ENCODE measurements at regions not wholly inside any gene's neighbourhood (a gene's known extent, or its start where the extent isn't known, plus 50 kb on each side); places are given as distances from the start of the nearest gene placed in this dataset.

GRCh38 chr7:16040346-16040745, 353.9 kb upstream of the MEOX2 start:
- H3K9me3 Mint-ChIP-seq, result peaks cover 0 to 5% (median 4%) of the 10 kb centered on the region in 3 donors
- ChIA-PET CTCF (no interaction called here), POLR2A (no interaction called here)
- H3K36me3 Mint-ChIP-seq, result no peaks in the 10 kb centered on the region
- no peak overlapping the region for H3K27ac Mint-ChIP-seq
- no peaks in the 10 kb centered on the region for H3K4me1 Mint-ChIP-seq
- Histone ChIP-seq H3K27ac (ENCODE audit: low read length) (no peak overlapping the region), H3K36me3 (ENCODE audit: control insufficient read depth in 2 of 2, extremely low read depth in 1 of 2, insufficient read depth in 1 of 2, low read length in 1 of 2) (no peaks in the 10 kb centered on the region), H3K27me3 (replicated peaks in 1 of 2; ENCODE audit: control insufficient read depth in 2 of 2, extremely low read depth in 1 of 2, insufficient read depth in 2 of 2, low read length in 1 of 2) (no peaks in the 10 kb centered on the region), H3K9me3 (no peaks in the 10 kb centered on the region), H3K4me3 (ENCODE audit: control insufficient read depth in 1 of 2, extremely low read depth in 1 of 2, low read length in 1 of 2) (no peak overlapping the region), H3K4me1 (ENCODE audit: control insufficient read depth in 1 of 2, extremely low read depth in 1 of 2, insufficient read depth in 2 of 2, low read length in 2 of 2) (no peaks in the 10 kb centered on the region)
- no peak for ATAC-seq (replicated peaks in 1 of 4)
- H3K4me3 Mint-ChIP-seq, result no peak overlapping the region
- no peak for DNase-seq
- 96% methylated on average over 5 of the region's 5 CpGs for WGBS (ENCODE audit: insufficient coverage)
- no peaks in the 10 kb centered on the region for H3K27me3 Mint-ChIP-seq

GRCh38 chr7:16038906-16039305, 352.4 kb upstream of the MEOX2 start:
- Histone ChIP-seq H3K36me3 (ENCODE audit: control insufficient read depth in 2 of 2, extremely low read depth in 1 of 2, insufficient read depth in 1 of 2, low read length in 1 of 2) (no peaks in the 10 kb centered on the region), H3K27ac (ENCODE audit: low read length) (no peak overlapping the region), H3K4me1 (ENCODE audit: control insufficient read depth in 1 of 2, extremely low read depth in 1 of 2, insufficient read depth in 2 of 2, low read length in 2 of 2) (no peaks in the 10 kb centered on the region), H3K27me3 (replicated peaks in 1 of 2; ENCODE audit: control insufficient read depth in 2 of 2, extremely low read depth in 1 of 2, insufficient read depth in 2 of 2, low read length in 1 of 2) (no peaks in the 10 kb centered on the region), H3K9me3 (no peaks in the 10 kb centered on the region), H3K4me3 (ENCODE audit: control insufficient read depth in 1 of 2, extremely low read depth in 1 of 2, low read length in 1 of 2) (no peak overlapping the region)
- no peak for ATAC-seq (replicated peaks in 1 of 4)
- H3K36me3 Mint-ChIP-seq, result no peaks in the 10 kb centered on the region
- H3K27me3 Mint-ChIP-seq, result no peaks in the 10 kb centered on the region
- DNase-seq, result no peak
- ChIA-PET POLR2A (no interaction called here), CTCF (no interaction called here)
- WGBS (ENCODE audit: insufficient coverage), result no CpG with 5 or more reads among the region's 3 CpGs
- H3K4me1 Mint-ChIP-seq, result no peaks in the 10 kb centered on the region
- no peak overlapping the region for H3K27ac Mint-ChIP-seq
- no peak overlapping the region for H3K4me3 Mint-ChIP-seq
- peaks cover 0 to 5% (median 4%) of the 10 kb centered on the region in 3 donors for H3K9me3 Mint-ChIP-seq

- Mint-ChIP-seq H3K27me3 (no peaks in the 10 kb centered on the region), H3K4me3 (no peak overlapping the region), H3K27ac (no peak overlapping the region), H3K9me3 (peaks cover 0 to 5% (median 4%) of the 10 kb centered on the region in 3 donors), H3K36me3 (no peaks in the 10 kb centered on the region), H3K4me1 (no peaks in the 10 kb centered on the region)
- DNase-seq, result no peak
- no peak overlapping the region for H3K27ac ChIP-seq (ENCODE audit: low read length)
- ATAC-seq (replicated peaks in 1 of 4), result no peak
- no peaks in the 10 kb centered on the region for H3K4me1 ChIP-seq (ENCODE audit: control insufficient read depth in 1 of 2, extremely low read depth in 1 of 2, insufficient read depth in 2 of 2, low read length in 2 of 2)
- H3K4me3 ChIP-seq (ENCODE audit: control insufficient read depth in 1 of 2, extremely low read depth in 1 of 2, low read length in 1 of 2), result no peak overlapping the region
- 80% methylated on average over 1 of the region's 1 CpG for WGBS (ENCODE audit: insufficient coverage)
- no peaks in the 10 kb centered on the region for H3K9me3 ChIP-seq
- H3K36me3 ChIP-seq (ENCODE audit: control insufficient read depth in 2 of 2, extremely low read depth in 1 of 2, insufficient read depth in 1 of 2, low read length in 1 of 2), result no peaks in the 10 kb centered on the region
- CTCF ChIA-PET, result no interaction called here
- POLR2A ChIA-PET, result no interaction called here
- H3K27me3 ChIP-seq (replicated peaks in 1 of 2; ENCODE audit: control insufficient read depth in 2 of 2, extremely low read depth in 1 of 2, insufficient read depth in 2 of 2, low read length in 1 of 2), result no peaks in the 10 kb centered on the region
These were observed 348.9 kb upstream of the MEOX2 start for GRCh38 chr7:16035392-16035791.

- no peaks in the 10 kb centered on the region for H3K9me3 ChIP-seq
- H3K27ac Mint-ChIP-seq, result no peak overlapping the region
- H3K4me3 Mint-ChIP-seq, result no peak overlapping the region
- peaks cover 0 to 5% (median 4%) of the 10 kb centered on the region in 3 donors for H3K9me3 Mint-ChIP-seq
- CTCF ChIA-PET, result interaction anchor here in 1 of 2 donors (0.6 kb wide), 1 partner anchor 144 kb away, joined by 3 read pairs; no protein-coding TSS in a partner anchor
- POLR2A ChIA-PET, result no interaction called here
- H3K4me1 Mint-ChIP-seq, result no peaks in the 10 kb centered on the region
- H3K36me3 ChIP-seq (ENCODE audit: control insufficient read depth in 2 of 2, extremely low read depth in 1 of 2, insufficient read depth in 1 of 2, low read length in 1 of 2), result no peaks in the 10 kb centered on the region
- H3K36me3 Mint-ChIP-seq, result no peaks in the 10 kb centered on the region
- no peaks in the 10 kb centered on the region for H3K27me3 ChIP-seq (replicated peaks in 1 of 2; ENCODE audit: control insufficient read depth in 2 of 2, extremely low read depth in 1 of 2, insufficient read depth in 2 of 2, low read length in 1 of 2)
- no peaks in the 10 kb centered on the region for H3K27me3 Mint-ChIP-seq
- no peak overlapping the region for H3K27ac ChIP-seq (ENCODE audit: low read length)
- WGBS (ENCODE audit: insufficient coverage), result no CpG with 5 or more reads among the region's 1 CpG
- H3K4me1 ChIP-seq (ENCODE audit: control insufficient read depth in 1 of 2, extremely low read depth in 1 of 2, insufficient read depth in 2 of 2, low read length in 2 of 2), result no peaks in the 10 kb centered on the region
- ATAC-seq (replicated peaks in 1 of 4), result no peak
- no peak for DNase-seq
- no peak overlapping the region for H3K4me3 ChIP-seq (ENCODE audit: control insufficient read depth in 1 of 2, extremely low read depth in 1 of 2, low read length in 1 of 2)
These were observed 348.4 kb upstream of the MEOX2 start for GRCh38 chr7:16034866-16035265.

GRCh38 chr7:16034353-16034752, 347.9 kb upstream of the MEOX2 start:
- no peaks in the 10 kb centered on the region for H3K4me1 Mint-ChIP-seq
- WGBS (ENCODE audit: insufficient coverage), result no CpG with 5 or more reads among the region's 2 CpGs
- DNase-seq (no peak), ATAC-seq (replicated peaks in 1 of 4) (no peak)
- H3K36me3 Mint-ChIP-seq, result no peaks in the 10 kb centered on the region
- H3K27me3 Mint-ChIP-seq, result no peaks in the 10 kb centered on the region
- Histone ChIP-seq H3K27me3 (replicated peaks in 1 of 2; ENCODE audit: control insufficient read depth in 2 of 2, extremely low read depth in 1 of 2, insufficient read depth in 2 of 2, low read length in 1 of 2) (no peaks in the 10 kb centered on the region), H3K4me1 (ENCODE audit: control insufficient read depth in 1 of 2, extremely low read depth in 1 of 2, insufficient read depth in 2 of 2, low read length in 2 of 2) (no peaks in the 10 kb centered on the region), H3K27ac (ENCODE audit: low read length) (no peak overlapping the region), H3K36me3 (ENCODE audit: control insufficient read depth in 2 of 2, extremely low read depth in 1 of 2, insufficient read depth in 1 of 2, low read length in 1 of 2) (no peaks in the 10 kb centered on the region), H3K9me3 (no peaks in the 10 kb centered on the region), H3K4me3 (ENCODE audit: control insufficient read depth in 1 of 2, extremely low read depth in 1 of 2, low read length in 1 of 2) (no peak overlapping the region)
- CTCF ChIA-PET, result interaction anchor here in 1 of 2 donors (0.6 kb wide), 1 partner anchor 143 kb away, joined by 3 read pairs; no protein-coding TSS in a partner anchor
- POLR2A ChIA-PET, result interaction anchor here in 1 of 2 donors (0.6 kb wide), 1 partner anchor 71 kb away, joined by 3 read pairs; no protein-coding TSS in a partner anchor
- no peak overlapping the region for H3K4me3 Mint-ChIP-seq
- peaks cover 0 to 5% (median 4%) of the 10 kb centered on the region in 3 donors for H3K9me3 Mint-ChIP-seq
- no peak overlapping the region for H3K27ac Mint-ChIP-seq

- Mint-ChIP-seq H3K9me3 (peaks cover 0 to 5% (median 4%) of the 10 kb centered on the region in 3 donors), H3K36me3 (no peaks in the 10 kb centered on the region), H3K27ac (no peak overlapping the region), H3K4me3 (no peak overlapping the region), H3K27me3 (no peaks in the 10 kb centered on the region), H3K4me1 (no peaks in the 10 kb centered on the region)
- Histone ChIP-seq H3K27ac (ENCODE audit: low read length) (no peak overlapping the region), H3K4me3 (ENCODE audit: control insufficient read depth in 1 of 2, extremely low read depth in 1 of 2, low read length in 1 of 2) (no peak overlapping the region), H3K4me1 (ENCODE audit: control insufficient read depth in 1 of 2, extremely low read depth in 1 of 2, insufficient read depth in 2 of 2, low read length in 2 of 2) (no peaks in the 10 kb centered on the region), H3K9me3 (no peaks in the 10 kb centered on the region), H3K27me3 (replicated peaks in 1 of 2; ENCODE audit: control insufficient read depth in 2 of 2, extremely low read depth in 1 of 2, insufficient read depth in 2 of 2, low read length in 1 of 2) (no peaks in the 10 kb centered on the region), H3K36me3 (ENCODE audit: control insufficient read depth in 2 of 2, extremely low read depth in 1 of 2, insufficient read depth in 1 of 2, low read length in 1 of 2) (no peaks in the 10 kb centered on the region)
- WGBS (ENCODE audit: insufficient coverage), result no CpG with 5 or more reads among the region's 2 CpGs
- POLR2A ChIA-PET, result no interaction called here
- no peak for DNase-seq
- CTCF ChIA-PET, result no interaction called here
- ATAC-seq (replicated peaks in 1 of 4), result no peak
These were observed 346.8 kb upstream of the MEOX2 start for GRCh38 chr7:16033233-16033632.

- Histone ChIP-seq H3K9me3 (no peaks in the 10 kb centered on the region), H3K4me3 (ENCODE audit: control insufficient read depth in 1 of 2, extremely low read depth in 1 of 2, low read length in 1 of 2) (no peak overlapping the region), H3K36me3 (ENCODE audit: control insufficient read depth in 2 of 2, extremely low read depth in 1 of 2, insufficient read depth in 1 of 2, low read length in 1 of 2) (no peaks in the 10 kb centered on the region), H3K4me1 (ENCODE audit: control insufficient read depth in 1 of 2, extremely low read depth in 1 of 2, insufficient read depth in 2 of 2, low read length in 2 of 2) (no peaks in the 10 kb centered on the region), H3K27ac (ENCODE audit: low read length) (no peak overlapping the region), H3K27me3 (replicated peaks in 1 of 2; ENCODE audit: control insufficient read depth in 2 of 2, extremely low read depth in 1 of 2, insufficient read depth in 2 of 2, low read length in 1 of 2) (no peaks in the 10 kb centered on the region)
- whole genome bisulfite sequencing (ENCODE audit: insufficient coverage), result 67% methylated on average over 1 of the region's 5 CpGs
- ChIA-PET CTCF (no interaction called here), POLR2A (no interaction called here)
- ATAC-seq (replicated peaks in 1 of 4) (no peak), DNase-seq (no peak)
- Mint-ChIP-seq H3K27me3 (no peaks in the 10 kb centered on the region), H3K36me3 (no peaks in the 10 kb centered on the region), H3K4me1 (no peaks in the 10 kb centered on the region), H3K4me3 (no peak overlapping the region), H3K27ac (no peak overlapping the region), H3K9me3 (no peaks in the 10 kb centered on the region)
These were observed 342.2 kb upstream of the MEOX2 start for GRCh38 chr7:16028636-16029035.
